ENCODE measurements at regions not wholly inside any gene's neighbourhood (a gene's known extent, or its start where the extent isn't known, plus 50 kb on each side); places are given as distances from the start of the nearest gene placed in this dataset.

- no peak for DNase-seq (ENCODE audit: low spot score)
These were observed 2119.8 kb upstream of the CELF4 start for GRCh38 chr18:39685303-39685902.

- no peak for DNase-seq (ENCODE audit: low spot score)
These were observed 2115.5 kb upstream of the CELF4 start for GRCh38 chr18:39681061-39681460.

- no peak for DNase-seq (ENCODE audit: low spot score)
These were observed 2110.3 kb upstream of the CELF4 start for GRCh38 chr18:39675906-39676305.

- no peak for DNase-seq (ENCODE audit: low spot score)
These were observed 2109.8 kb upstream of the CELF4 start for GRCh38 chr18:39675368-39675767.

GRCh38 chr18:39672171-39672570 is 2106.6 kb upstream of the CELF4 start:
- DNase-seq (ENCODE audit: low spot score) = no peak

GRCh38 chr18:39667905-39668304 is 2102.3 kb upstream of the CELF4 start:
- no peak for DNase-seq (ENCODE audit: low spot score)

- no peak for DNase-seq (ENCODE audit: low spot score)
These were observed 2100.9 kb upstream of the CELF4 start for GRCh38 chr18:39666541-39666940.

GRCh38 chr18:39661856-39662366 is 2096.3 kb upstream of the CELF4 start:
- DNase-seq (ENCODE audit: low spot score) = no peak

- no peak for DNase-seq (ENCODE audit: low spot score)
These were observed 2094.5 kb upstream of the CELF4 start for GRCh38 chr18:39660141-39660540.

- DNase-seq (ENCODE audit: low spot score) = no peak
These were observed 2089.7 kb upstream of the CELF4 start for GRCh38 chr18:39655341-39655740.

GRCh38 chr18:39653221-39653620 is 2087.6 kb upstream of the CELF4 start:
- DNase-seq (ENCODE audit: low spot score) = no peak

GRCh38 chr18:39648616-39649015 is 2083.0 kb upstream of the CELF4 start:
- DNase-seq (ENCODE audit: low spot score) = no peak

- DNase-seq (ENCODE audit: low spot score) = no peak
These were observed 2082.3 kb upstream of the CELF4 start for GRCh38 chr18:39647627-39648534.

GRCh38 chr18:39638224-39638623 is 2072.6 kb upstream of the CELF4 start:
- DNase-seq (ENCODE audit: low spot score) = no peak

- DNase-seq (ENCODE audit: low spot score) = no peak
These were observed 2071.3 kb upstream of the CELF4 start for GRCh38 chr18:39636931-39637330.

GRCh38 chr18:39635966-39636365 is 2070.4 kb upstream of the CELF4 start:
- no peak for DNase-seq (ENCODE audit: low spot score)

- DNase-seq (ENCODE audit: low spot score) = no peak
These were observed 2069.6 kb upstream of the CELF4 start for GRCh38 chr18:39635192-39635591.

- no peak for DNase-seq (ENCODE audit: low spot score)
These were observed 2062.3 kb upstream of the CELF4 start for GRCh38 chr18:39627936-39628335.

- DNase-seq (ENCODE audit: low spot score) = no peak
These were observed 2059.4 kb upstream of the CELF4 start for GRCh38 chr18:39624961-39625360.

- DNase-seq (ENCODE audit: low spot score) = no peak
These were observed 2056.8 kb upstream of the CELF4 start for GRCh38 chr18:39622431-39622830.

- DNase-seq (ENCODE audit: low spot score) = no peak
These were observed 2055.1 kb upstream of the CELF4 start for GRCh38 chr18:39620551-39621168.

- DNase-seq (ENCODE audit: low spot score) = no peak
These were observed 2052.8 kb upstream of the CELF4 start for GRCh38 chr18:39618265-39619003.

All from ureter (tissue), 1 donor.